VCaP (cell line): ENCODE measurements at regions not wholly inside any gene's neighbourhood (a gene's known extent, or its start where the extent isn't known, plus 50 kb on each side); places are given as distances from the start of the nearest gene placed in this dataset.

Experiments
- H3K27ac ChIP-seq: fragments of 450-650 bp; 2 replicates; pipeline ENCODE4 v1.5.1; 2017
- TF ChIP-seq, protein P1 (sequence below): fragments of 450-650 bp; conservative IDR thresholded peaks from 2 replicates; pipeline ENCODE4 v1.5.1; 2017; ENCODE audit warnings: mild to moderate bottlenecking, moderate library complexity

DNA sequence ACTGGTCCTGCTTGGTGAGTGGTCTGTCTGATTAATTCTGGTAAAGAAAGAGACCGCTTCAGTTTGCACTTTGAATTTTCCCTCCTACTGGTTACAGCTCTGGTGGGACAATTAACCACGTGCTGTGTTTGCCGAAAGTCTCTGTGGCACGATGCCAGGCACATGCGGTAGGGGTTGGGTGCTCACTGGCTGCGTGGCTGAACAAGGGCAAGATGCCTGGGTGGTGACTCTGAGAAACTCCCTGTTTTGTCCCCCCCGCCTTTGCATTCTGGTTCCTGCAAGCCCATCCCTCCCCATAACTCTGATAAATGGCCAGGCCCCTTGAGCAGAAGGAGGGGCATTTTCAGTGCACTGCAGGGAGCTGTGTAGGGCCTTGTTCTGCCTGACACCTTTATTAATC is 206.1 kb downstream of the TFCP2L1 start:
- TF ChIP-seq, protein P1, sequence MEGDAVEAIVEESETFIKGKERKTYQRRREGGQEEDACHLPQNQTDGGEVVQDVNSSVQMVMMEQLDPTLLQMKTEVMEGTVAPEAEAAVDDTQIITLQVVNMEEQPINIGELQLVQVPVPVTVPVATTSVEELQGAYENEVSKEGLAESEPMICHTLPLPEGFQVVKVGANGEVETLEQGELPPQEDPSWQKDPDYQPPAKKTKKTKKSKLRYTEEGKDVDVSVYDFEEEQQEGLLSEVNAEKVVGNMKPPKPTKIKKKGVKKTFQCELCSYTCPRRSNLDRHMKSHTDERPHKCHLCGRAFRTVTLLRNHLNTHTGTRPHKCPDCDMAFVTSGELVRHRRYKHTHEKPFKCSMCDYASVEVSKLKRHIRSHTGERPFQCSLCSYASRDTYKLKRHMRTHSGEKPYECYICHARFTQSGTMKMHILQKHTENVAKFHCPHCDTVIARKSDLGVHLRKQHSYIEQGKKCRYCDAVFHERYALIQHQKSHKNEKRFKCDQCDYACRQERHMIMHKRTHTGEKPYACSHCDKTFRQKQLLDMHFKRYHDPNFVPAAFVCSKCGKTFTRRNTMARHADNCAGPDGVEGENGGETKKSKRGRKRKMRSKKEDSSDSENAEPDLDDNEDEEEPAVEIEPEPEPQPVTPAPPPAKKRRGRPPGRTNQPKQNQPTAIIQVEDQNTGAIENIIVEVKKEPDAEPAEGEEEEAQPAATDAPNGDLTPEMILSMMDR = no peak
- H3K27ac ChIP-seq = no peak overlapping the region

DNA sequence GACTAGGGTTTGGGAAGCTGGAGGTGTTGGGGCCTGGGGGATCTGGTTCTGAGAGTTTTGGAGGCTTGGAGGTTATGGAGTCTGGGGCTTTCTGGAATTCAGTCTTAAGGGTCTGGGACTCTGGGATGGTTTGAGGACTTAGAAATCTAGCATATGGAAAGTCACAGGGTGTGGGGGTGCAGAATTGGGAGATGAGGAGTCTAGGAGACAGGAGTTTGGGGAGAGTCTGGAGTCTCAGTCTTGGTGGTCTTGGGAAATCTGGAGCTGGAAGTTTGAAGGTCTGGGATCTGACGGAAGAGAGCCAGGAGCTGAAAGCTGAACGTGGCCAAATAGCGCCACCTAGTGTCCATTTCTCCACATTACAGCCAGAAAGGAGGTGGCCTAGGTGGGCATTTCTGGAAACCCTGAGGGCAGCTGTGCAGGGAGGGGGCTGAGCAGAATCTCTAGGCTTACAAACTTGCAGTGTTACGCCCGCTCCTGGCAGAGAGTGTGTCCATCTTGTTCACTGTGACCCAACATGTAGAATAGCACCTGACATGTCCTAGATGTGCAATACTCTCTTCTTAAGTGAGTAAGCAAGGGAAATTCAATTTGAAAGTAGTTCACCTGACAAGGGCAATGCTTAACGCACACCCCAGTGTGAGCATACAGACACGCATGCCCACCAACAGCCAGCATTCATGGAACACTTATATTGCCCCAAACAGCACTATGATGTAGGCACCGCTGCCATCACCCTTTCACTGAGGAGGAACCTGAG is 204.8 kb downstream of the TFCP2L1 start:
- TF ChIP-seq, protein P1 = peak; percentile 83
- H3K27ac ChIP-seq = no peak overlapping the region

DNA sequence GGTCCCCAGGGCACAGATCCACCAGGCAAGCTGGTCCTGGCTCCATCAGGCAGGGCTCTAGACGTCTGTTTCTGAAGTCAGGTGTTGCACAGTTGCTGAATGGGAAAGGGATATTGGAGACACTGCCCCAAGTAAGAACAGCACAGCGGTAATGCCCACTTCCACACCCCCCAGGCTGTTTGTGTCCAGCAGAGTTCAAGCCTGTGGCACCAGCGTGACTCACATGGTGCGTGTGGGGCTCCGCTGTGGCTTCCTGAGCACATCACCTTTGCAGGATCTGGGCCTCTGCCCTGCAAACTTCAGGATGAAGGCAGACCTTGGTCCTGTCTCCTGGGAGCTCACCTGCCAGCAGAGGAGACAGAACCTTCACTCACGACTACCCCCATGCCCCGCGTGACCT is 203.3 kb downstream of the TFCP2L1 start:
- TF ChIP-seq, protein P1 = no peak
- H3K27ac ChIP-seq = no peak overlapping the region

DNA sequence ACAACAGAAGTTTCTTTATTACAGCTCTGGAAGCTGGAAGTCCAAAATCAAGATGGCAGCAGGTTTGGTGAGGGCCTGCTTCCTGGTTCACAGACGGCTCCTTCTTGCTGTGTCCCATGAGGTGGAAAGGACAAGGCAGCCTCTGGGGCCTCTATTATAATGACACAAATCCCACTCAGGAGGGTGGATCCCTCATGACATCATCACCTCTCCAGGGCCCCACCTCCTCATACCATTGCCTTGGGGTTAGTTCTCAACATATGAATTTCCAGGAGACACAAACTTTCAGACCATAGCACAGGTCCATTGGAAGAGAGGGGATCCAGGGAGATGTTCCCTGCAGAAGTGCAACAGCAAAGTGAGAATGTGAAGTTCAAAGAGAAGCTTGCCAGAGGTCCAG is 202.8 kb downstream of the TFCP2L1 start:
- TF ChIP-seq, protein P1 = no peak
- H3K27ac ChIP-seq = no peak overlapping the region

DNA sequence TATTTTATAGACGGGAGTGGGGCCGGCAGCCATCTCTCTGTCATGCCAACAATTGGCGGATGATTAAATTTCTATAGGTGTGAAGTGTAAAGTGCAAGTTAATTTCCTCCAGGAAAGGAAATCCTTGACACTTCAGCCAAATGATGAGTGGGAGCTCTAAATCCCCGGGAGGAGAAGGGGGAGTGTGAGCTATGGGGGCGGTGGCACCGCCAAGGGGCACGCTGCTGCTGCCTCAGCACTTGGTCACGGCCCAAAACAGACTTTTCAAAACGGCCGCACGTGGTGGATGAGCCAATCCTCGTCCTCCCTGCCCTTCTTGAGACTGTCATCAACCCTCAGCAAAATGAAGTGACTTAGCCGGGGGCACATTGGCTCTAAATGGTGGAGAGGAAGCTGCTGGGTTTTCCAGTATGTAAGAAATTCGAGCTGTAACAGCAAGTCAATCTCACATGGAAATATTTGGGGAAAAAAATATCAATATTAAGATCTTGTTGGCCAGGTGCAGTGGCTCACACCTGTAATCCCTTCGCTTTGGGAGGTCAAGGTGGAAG is 200.8 kb downstream of the TFCP2L1 start:
- TF ChIP-seq, protein P1 = no peak
- H3K27ac ChIP-seq = no peak overlapping the region

DNA sequence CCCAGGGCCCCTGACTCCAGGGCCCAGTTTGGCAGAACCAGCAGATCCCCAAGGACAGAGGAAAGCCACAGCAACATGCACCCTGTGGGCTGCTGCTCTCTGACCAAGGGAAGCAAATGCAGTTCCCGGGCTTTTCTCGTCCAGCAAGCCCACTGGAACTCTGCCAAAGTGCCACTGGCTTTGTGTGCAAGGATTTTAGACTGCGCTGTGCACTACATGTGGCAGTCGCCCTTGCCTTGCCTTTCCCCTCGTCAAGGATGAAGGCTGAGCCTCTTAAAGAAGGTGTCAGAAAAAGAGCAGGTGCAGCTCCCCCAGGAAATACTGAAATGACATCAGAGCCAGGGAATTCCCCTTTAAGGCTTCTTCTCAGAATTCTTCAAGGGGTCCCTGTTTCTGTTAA is 199.2 kb downstream of the TFCP2L1 start:
- TF ChIP-seq, protein P1 = no peak
- H3K27ac ChIP-seq = no peak overlapping the region; the same call in 1 of the 2 replicates

DNA sequence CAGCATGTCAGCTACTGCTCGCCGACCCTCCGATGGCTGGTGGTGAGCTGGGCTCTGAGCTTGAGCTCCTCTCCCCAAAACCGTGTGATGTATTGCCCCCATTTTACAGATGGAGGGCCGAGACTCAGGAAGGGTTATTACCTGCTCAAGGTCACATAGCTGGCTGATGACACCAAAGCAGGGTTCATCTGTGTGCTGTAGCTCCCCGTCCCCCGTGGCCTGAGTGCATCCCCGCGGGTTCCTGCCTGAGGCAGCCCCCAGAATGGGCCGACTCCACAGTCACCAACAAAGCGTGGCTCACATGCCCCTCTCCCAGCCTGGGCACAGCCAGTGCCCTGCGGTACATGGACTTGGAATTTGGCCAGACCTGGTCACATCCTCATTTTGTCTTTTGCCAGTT is 198.6 kb downstream of the TFCP2L1 start:
- TF ChIP-seq, protein P1 = no peak

More for the DNA sequence above, 198.6 kb downstream of the TFCP2L1 start:
- H3K27ac ChIP-seq = no peak overlapping the region
